ENCODE measurements at regions not wholly inside any gene's neighbourhood (a gene's known extent, or its start where the extent isn't known, plus 50 kb on each side); places are given as distances from the start of the nearest gene placed in this dataset.

GRCh38 chr18:56076723-56077122 is 488.7 kb upstream of the TCF4 start:
- in situ Hi-C loops (cut with MboI; ENCODE audit: low pct_unique_long_range_greater_than_20kb, low sequenced_read_pairs, unreplicated experiment): no loop called here
- TF ChIP-seq CTCF (IDR thresholded peaks at IDR 0.05; ENCODE audit: extremely low read depth, insufficient read depth, missing control alignments): no peak

GRCh38 chr18:56068701-56069100 is 480.7 kb upstream of the TCF4 start:
- TF ChIP-seq CTCF (IDR thresholded peaks at IDR 0.05; ENCODE audit: extremely low read depth, insufficient read depth, missing control alignments): no peak
- no peak for DNase-seq (ENCODE audit: low spot score)
- in situ Hi-C loops (cut with MboI; ENCODE audit: low pct_unique_long_range_greater_than_20kb, low sequenced_read_pairs, unreplicated experiment): no loop called here

More at GRCh38 chr18:56076723-56077122, 488.7 kb upstream of the TCF4 start:
- no peak for DNase-seq (ENCODE audit: low spot score)

- no peak for TF ChIP-seq CTCF (IDR thresholded peaks at IDR 0.05; ENCODE audit: extremely low read depth, insufficient read depth, missing control alignments)
- DNase-seq (ENCODE audit: low spot score): no peak
- in situ Hi-C loops (cut with MboI; ENCODE audit: low pct_unique_long_range_greater_than_20kb, low sequenced_read_pairs, unreplicated experiment): no loop called here
These were observed 480.1 kb upstream of the TCF4 start for GRCh38 chr18:56067969-56068671.

GRCh38 chr18:56067214-56067894 is 479.4 kb upstream of the TCF4 start:
- in situ Hi-C loops (cut with MboI; ENCODE audit: low pct_unique_long_range_greater_than_20kb, low sequenced_read_pairs, unreplicated experiment): no loop called here
- no peak for DNase-seq (ENCODE audit: low spot score)
- TF ChIP-seq CTCF (IDR thresholded peaks at IDR 0.05; ENCODE audit: extremely low read depth, insufficient read depth, missing control alignments): no peak

- no peak for DNase-seq (ENCODE audit: low spot score)
- in situ Hi-C loops (cut with MboI; ENCODE audit: low pct_unique_long_range_greater_than_20kb, low sequenced_read_pairs, unreplicated experiment): no loop called here
- no peak for TF ChIP-seq CTCF (IDR thresholded peaks at IDR 0.05; ENCODE audit: extremely low read depth, insufficient read depth, missing control alignments)
These were observed 478.7 kb upstream of the TCF4 start for GRCh38 chr18:56066524-56067213.

- in situ Hi-C loops (cut with MboI; ENCODE audit: low pct_unique_long_range_greater_than_20kb, low sequenced_read_pairs, unreplicated experiment): no loop called here
These were observed 477.1 kb upstream of the TCF4 start for GRCh38 chr18:56065086-56065485.

More at GRCh38 chr18:56065086-56065485, 477.1 kb upstream of the TCF4 start:
- no peak for TF ChIP-seq CTCF (IDR thresholded peaks at IDR 0.05; ENCODE audit: extremely low read depth, insufficient read depth, missing control alignments)
- DNase-seq (ENCODE audit: low spot score): no peak
